CD4-positive, CD25-positive, alpha-beta regulatory T cell (primary cell): ENCODE measurements at regions not wholly inside any gene's neighbourhood (a gene's known extent, or its start where the extent isn't known, plus 50 kb on each side); places are given as distances from the start of the nearest gene placed in this dataset.

ENCODE experiments used
- ATAC-seq, 2 donors: fragments of 150-1000 bp; cut with Tn5 transposase; one replicate each; pipeline ENCODE4 v1.10.0; 2021; ENCODE audit warnings: low read depth in 2 of 2, moderate number of reproducible peaks in 2 of 2, moderate library complexity in 1 of 2
- DNase-seq, 3 donors: peaks; one replicate each; pipeline versions ENCODE4 v3.0.0 to v3.0.0-alpha.2; 2012 to 2022; ENCODE audit warnings: mixed read lengths in 1 of 3
- H3K27ac ChIP-seq: one replicate; pipeline ENCODE4 v1.7.0; 2013; ENCODE audit warnings: mild to moderate bottlenecking, low read length; ENCODE audit not compliant: insufficient read depth, poor library complexity, severe bottlenecking
- H3K27me3 ChIP-seq: one replicate; pipeline ENCODE4 v1.7.0; 2013; ENCODE audit warnings: low read length; ENCODE audit not compliant: control insufficient read depth, insufficient read depth
- H3K36me3 ChIP-seq: one replicate; pipeline ENCODE4 v1.7.0; 2013; ENCODE audit warnings: mild to moderate bottlenecking, low read length, moderate library complexity; ENCODE audit not compliant: control insufficient read depth, insufficient read depth
- H3K4me1 ChIP-seq: 2 replicates; pipeline ENCODE4 v1.7.0; 2013; ENCODE audit warnings: mild to moderate bottlenecking, low read length; ENCODE audit not compliant: insufficient read depth, control insufficient read depth, poor library complexity, severe bottlenecking
- H3K4me3 ChIP-seq: one replicate; pipeline ENCODE4 v1.7.0; 2013; ENCODE audit warnings: low read depth, mild to moderate bottlenecking, low read length, moderate library complexity
- H3K9me3 ChIP-seq, 2 experiments: 1 replicate in 1 of 2; 2 replicates in 1 of 2; pipeline ENCODE4 v1.7.0; 2013; ENCODE audit warnings: low read length in 2 of 2, mild to moderate bottlenecking in 1 of 2, moderate library complexity in 1 of 2; ENCODE audit not compliant: control insufficient read depth in 2 of 2
- H3K27ac Mint-ChIP-seq, 3 donors: one replicate each; pipeline ENCODE4 v1.8.0; 2020 to 2022; ENCODE audit warnings: mild to moderate bottlenecking in 3 of 3, mixed read lengths in 3 of 3, moderate library complexity in 2 of 3
- H3K27me3 Mint-ChIP-seq: one replicate; pipeline ENCODE4 v1.8.0; 2022; ENCODE audit warnings: mild to moderate bottlenecking, mixed read lengths
- H3K36me3 Mint-ChIP-seq: one replicate; pipeline ENCODE4 v1.8.0; 2020; ENCODE audit warnings: mixed read lengths
- H3K4me1 Mint-ChIP-seq, 4 donors: one replicate each; pipeline ENCODE4 v1.8.0; 2020 to 2022; ENCODE audit warnings: mixed read lengths in 4 of 4, mild to moderate bottlenecking in 1 of 4
- H3K4me3 Mint-ChIP-seq, 4 donors: one replicate each; pipeline ENCODE4 v1.8.0; 2020 to 2022; ENCODE audit warnings: mild to moderate bottlenecking in 4 of 4, mixed read lengths in 4 of 4, moderate library complexity in 3 of 4
- H3K9me3 Mint-ChIP-seq, 7 donors: one replicate each; pipeline ENCODE4 v1.8.0; 2020 to 2022; ENCODE audit warnings: mixed read lengths in 7 of 7, mild to moderate bottlenecking in 3 of 7, moderate library complexity in 2 of 7

GRCh38 chr3:61343543-61343942 lies 92.3 kb upstream of the FHIT start:
- Histone ChIP-seq H3K27me3 (no peaks in the 10 kb centered on the region), H3K36me3 (no peaks in the 10 kb centered on the region), H3K4me1 (no peaks in the 10 kb centered on the region), H3K27ac (no peak overlapping the region), H3K9me3 (no peaks in the 10 kb centered on the region), H3K4me3 (no peak overlapping the region)
- Mint-ChIP-seq H3K27me3 (no peaks in the 10 kb centered on the region), H3K4me3 (no peak overlapping the region), H3K4me1 (no peaks in the 10 kb centered on the region), H3K27ac (no peak overlapping the region), H3K9me3 (peaks cover 0 to 1% (median 0%) of the 10 kb centered on the region in 7 donors), H3K36me3 (no peaks in the 10 kb centered on the region)
- no peak for ATAC-seq
- no peak for DNase-seq

GRCh38 chr3:61345020-61345419 lies 93.8 kb upstream of the FHIT start:
- H3K4me3 ChIP-seq: no peak overlapping the region
- no peak overlapping the region for H3K27ac ChIP-seq
- no peaks in the 10 kb centered on the region for H3K4me1 ChIP-seq
- Mint-ChIP-seq H3K27me3 (no peaks in the 10 kb centered on the region), H3K4me3 (no peak overlapping the region), H3K27ac (no peak overlapping the region), H3K36me3 (no peaks in the 10 kb centered on the region), H3K4me1 (no peaks in the 10 kb centered on the region), H3K9me3 (no peaks in the 10 kb centered on the region)
- no peaks in the 10 kb centered on the region for H3K27me3 ChIP-seq
- DNase-seq (no peak), ATAC-seq (no peak)
- H3K36me3 ChIP-seq: no peaks in the 10 kb centered on the region
- H3K9me3 ChIP-seq: no peaks in the 10 kb centered on the region

GRCh38 chr3:61347981-61348380 lies 96.7 kb upstream of the FHIT start:
- no peak for ATAC-seq
- no peak for DNase-seq
- Histone ChIP-seq H3K27ac (no peak overlapping the region), H3K27me3 (no peaks in the 10 kb centered on the region), H3K4me1 (no peaks in the 10 kb centered on the region), H3K9me3 (no peaks in the 10 kb centered on the region), H3K4me3 (no peak overlapping the region), H3K36me3 (no peaks in the 10 kb centered on the region)
- Mint-ChIP-seq H3K4me1 (no peaks in the 10 kb centered on the region), H3K9me3 (peaks cover 0 to 2% (median 0%) of the 10 kb centered on the region in 7 donors), H3K27ac (peak overlapping the region in 1 of 3 donors; percentile 6), H3K4me3 (no peak overlapping the region), H3K36me3 (no peaks in the 10 kb centered on the region), H3K27me3 (no peaks in the 10 kb centered on the region)

GRCh38 chr3:61349717-61350116 lies 98.5 kb upstream of the FHIT start:
- DNase-seq: no peak
- Mint-ChIP-seq H3K4me3 (no peak overlapping the region), H3K27me3 (no peaks in the 10 kb centered on the region), H3K4me1 (no peaks in the 10 kb centered on the region), H3K9me3 (peaks cover 0 to 2% (median 0%) of the 10 kb centered on the region in 7 donors), H3K27ac (no peak overlapping the region), H3K36me3 (no peaks in the 10 kb centered on the region)
- Histone ChIP-seq H3K4me3 (no peak overlapping the region), H3K27me3 (no peaks in the 10 kb centered on the region), H3K36me3 (no peaks in the 10 kb centered on the region), H3K27ac (no peak overlapping the region), H3K4me1 (no peaks in the 10 kb centered on the region), H3K9me3 (no peaks in the 10 kb centered on the region)
- ATAC-seq: no peak

GRCh38 chr3:61350782-61351309 lies 99.6 kb upstream of the FHIT start:
- no peaks in the 10 kb centered on the region for H3K9me3 ChIP-seq
- Mint-ChIP-seq H3K27me3 (no peaks in the 10 kb centered on the region), H3K27ac (no peak overlapping the region), H3K36me3 (no peaks in the 10 kb centered on the region), H3K9me3 (peaks cover 0 to 2% (median 0%) of the 10 kb centered on the region in 7 donors), H3K4me1 (no peaks in the 10 kb centered on the region), H3K4me3 (no peak overlapping the region)
- no peaks in the 10 kb centered on the region for H3K4me1 ChIP-seq
- no peak for ATAC-seq
- no peaks in the 10 kb centered on the region for H3K27me3 ChIP-seq
- H3K36me3 ChIP-seq: no peaks in the 10 kb centered on the region
- no peak for DNase-seq
- no peak overlapping the region for H3K27ac ChIP-seq
- no peak overlapping the region for H3K4me3 ChIP-seq

- Mint-ChIP-seq H3K27me3 (peaks cover 4% of the 10 kb centered on the region), H3K4me3 (no peak overlapping the region), H3K9me3 (peaks cover 0 to 2% (median 0%) of the 10 kb centered on the region in 7 donors), H3K36me3 (no peaks in the 10 kb centered on the region), H3K4me1 (no peaks in the 10 kb centered on the region), H3K27ac (no peak overlapping the region)
- H3K9me3 ChIP-seq: no peaks in the 10 kb centered on the region
- no peaks in the 10 kb centered on the region for H3K36me3 ChIP-seq
- no peak overlapping the region for H3K4me3 ChIP-seq
- H3K27ac ChIP-seq: no peak overlapping the region
- no peaks in the 10 kb centered on the region for H3K4me1 ChIP-seq
- DNase-seq (no peak), ATAC-seq (no peak)
- H3K27me3 ChIP-seq: no peaks in the 10 kb centered on the region
Measured at GRCh38 chr3:61352306-61352705, 101.1 kb upstream of the FHIT start.

GRCh38 chr3:61353382-61353781 lies 102.1 kb upstream of the FHIT start:
- no peak for DNase-seq
- H3K27me3 Mint-ChIP-seq: peaks cover 4% of the 10 kb centered on the region
- H3K4me3 Mint-ChIP-seq: no peak overlapping the region
- no peak overlapping the region for H3K27ac Mint-ChIP-seq
- H3K27ac ChIP-seq: no peak overlapping the region
- H3K9me3 Mint-ChIP-seq: peaks cover 0 to 2% (median 0%) of the 10 kb centered on the region in 7 donors
- no peaks in the 10 kb centered on the region for H3K27me3 ChIP-seq
- H3K9me3 ChIP-seq: no peaks in the 10 kb centered on the region
- no peaks in the 10 kb centered on the region for H3K4me1 ChIP-seq
- no peak for ATAC-seq
- no peak overlapping the region for H3K4me3 ChIP-seq
- H3K4me1 Mint-ChIP-seq: no peaks in the 10 kb centered on the region
- no peaks in the 10 kb centered on the region for H3K36me3 ChIP-seq
- H3K36me3 Mint-ChIP-seq: no peaks in the 10 kb centered on the region

- Histone ChIP-seq H3K27ac (no peak overlapping the region), H3K4me3 (no peak overlapping the region), H3K27me3 (no peaks in the 10 kb centered on the region), H3K9me3 (no peaks in the 10 kb centered on the region), H3K36me3 (no peaks in the 10 kb centered on the region), H3K4me1 (no peaks in the 10 kb centered on the region)
- no peak for ATAC-seq
- no peak overlapping the region for H3K4me3 Mint-ChIP-seq
- DNase-seq: no peak
- H3K27ac Mint-ChIP-seq: peak overlapping the region in 1 of 3 donors; percentile 45
- H3K4me1 Mint-ChIP-seq: no peaks in the 10 kb centered on the region
- peaks cover 0 to 2% (median 0%) of the 10 kb centered on the region in 7 donors for H3K9me3 Mint-ChIP-seq
- H3K27me3 Mint-ChIP-seq: peaks cover 4% of the 10 kb centered on the region
- H3K36me3 Mint-ChIP-seq: no peaks in the 10 kb centered on the region
Measured at GRCh38 chr3:61354604-61355003, 103.4 kb upstream of the FHIT start.
